ENCODE measurements at regions not wholly inside any gene's neighbourhood (a gene's known extent, or its start where the extent isn't known, plus 50 kb on each side); places are given as distances from the start of the nearest gene placed in this dataset.

GRCh38 chr6:14816116-14816859, 429.6 kb upstream of the JARID2 start:
- TF ChIP-seq, protein P1, sequence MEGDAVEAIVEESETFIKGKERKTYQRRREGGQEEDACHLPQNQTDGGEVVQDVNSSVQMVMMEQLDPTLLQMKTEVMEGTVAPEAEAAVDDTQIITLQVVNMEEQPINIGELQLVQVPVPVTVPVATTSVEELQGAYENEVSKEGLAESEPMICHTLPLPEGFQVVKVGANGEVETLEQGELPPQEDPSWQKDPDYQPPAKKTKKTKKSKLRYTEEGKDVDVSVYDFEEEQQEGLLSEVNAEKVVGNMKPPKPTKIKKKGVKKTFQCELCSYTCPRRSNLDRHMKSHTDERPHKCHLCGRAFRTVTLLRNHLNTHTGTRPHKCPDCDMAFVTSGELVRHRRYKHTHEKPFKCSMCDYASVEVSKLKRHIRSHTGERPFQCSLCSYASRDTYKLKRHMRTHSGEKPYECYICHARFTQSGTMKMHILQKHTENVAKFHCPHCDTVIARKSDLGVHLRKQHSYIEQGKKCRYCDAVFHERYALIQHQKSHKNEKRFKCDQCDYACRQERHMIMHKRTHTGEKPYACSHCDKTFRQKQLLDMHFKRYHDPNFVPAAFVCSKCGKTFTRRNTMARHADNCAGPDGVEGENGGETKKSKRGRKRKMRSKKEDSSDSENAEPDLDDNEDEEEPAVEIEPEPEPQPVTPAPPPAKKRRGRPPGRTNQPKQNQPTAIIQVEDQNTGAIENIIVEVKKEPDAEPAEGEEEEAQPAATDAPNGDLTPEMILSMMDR (IDR thresholded peaks at IDR 0.05): no peak
- TF ChIP-seq, protein P2, sequence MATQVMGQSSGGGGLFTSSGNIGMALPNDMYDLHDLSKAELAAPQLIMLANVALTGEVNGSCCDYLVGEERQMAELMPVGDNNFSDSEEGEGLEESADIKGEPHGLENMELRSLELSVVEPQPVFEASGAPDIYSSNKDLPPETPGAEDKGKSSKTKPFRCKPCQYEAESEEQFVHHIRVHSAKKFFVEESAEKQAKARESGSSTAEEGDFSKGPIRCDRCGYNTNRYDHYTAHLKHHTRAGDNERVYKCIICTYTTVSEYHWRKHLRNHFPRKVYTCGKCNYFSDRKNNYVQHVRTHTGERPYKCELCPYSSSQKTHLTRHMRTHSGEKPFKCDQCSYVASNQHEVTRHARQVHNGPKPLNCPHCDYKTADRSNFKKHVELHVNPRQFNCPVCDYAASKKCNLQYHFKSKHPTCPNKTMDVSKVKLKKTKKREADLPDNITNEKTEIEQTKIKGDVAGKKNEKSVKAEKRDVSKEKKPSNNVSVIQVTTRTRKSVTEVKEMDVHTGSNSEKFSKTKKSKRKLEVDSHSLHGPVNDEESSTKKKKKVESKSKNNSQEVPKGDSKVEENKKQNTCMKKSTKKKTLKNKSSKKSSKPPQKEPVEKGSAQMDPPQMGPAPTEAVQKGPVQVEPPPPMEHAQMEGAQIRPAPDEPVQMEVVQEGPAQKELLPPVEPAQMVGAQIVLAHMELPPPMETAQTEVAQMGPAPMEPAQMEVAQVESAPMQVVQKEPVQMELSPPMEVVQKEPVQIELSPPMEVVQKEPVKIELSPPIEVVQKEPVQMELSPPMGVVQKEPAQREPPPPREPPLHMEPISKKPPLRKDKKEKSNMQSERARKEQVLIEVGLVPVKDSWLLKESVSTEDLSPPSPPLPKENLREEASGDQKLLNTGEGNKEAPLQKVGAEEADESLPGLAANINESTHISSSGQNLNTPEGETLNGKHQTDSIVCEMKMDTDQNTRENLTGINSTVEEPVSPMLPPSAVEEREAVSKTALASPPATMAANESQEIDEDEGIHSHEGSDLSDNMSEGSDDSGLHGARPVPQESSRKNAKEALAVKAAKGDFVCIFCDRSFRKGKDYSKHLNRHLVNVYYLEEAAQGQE (IDR thresholded peaks at IDR 0.05; ENCODE audit: insufficient read depth in 1 of 2, low read depth in 2 of 2, low read length in 1 of 2): no peak
- TF ChIP-seq POLR2AphosphoS5 (IDR thresholded peaks at IDR 0.05; ENCODE audit: low read depth, low read length) (no peak), TCF7L2 (IDR thresholded peaks at IDR 0.05; ENCODE audit: low read depth, low read length) (no peak)
